GM23338 (cell line): ENCODE measurements at regions not wholly inside any gene's neighbourhood (a gene's known extent, or its start where the extent isn't known, plus 50 kb on each side); places are given as distances from the start of the nearest gene placed in this dataset.
A peak's percentile ranks its signal among the peaks of the same experiment; 100 is the strongest.

Experiments
- ATAC-seq: fragments of 200-7000 bp; cut with Tn5 transposase; 3 replicates; pipeline ENCODE4 v1.9.1; 2020
- DNase-seq: peaks from one replicate; pipeline ENCODE4 v3.0.0-alpha.2; 2015; ENCODE audit warnings: low spot score
- H2AFZ ChIP-seq: fragments of 200-600 bp; sonication (generic); 2 replicates; pipeline ENCODE4 v1.8.0; 2016; ENCODE audit warnings: antibody characterized with exemption, mild to moderate bottlenecking, moderate library complexity
- H3F3A ChIP-seq: fragments of 200-600 bp; sonication (generic); replicated peaks from 2 replicates; pipeline ENCODE4 v1.8.0; 2017; ENCODE audit warnings: antibody characterized with exemption, mixed run types, low read depth
- H3K27ac ChIP-seq: fragments of 200-600 bp; sonication (generic); 2 replicates; pipeline ENCODE4 v1.6.1; 2016; ENCODE audit warnings: low read depth
- H3K27me3 ChIP-seq: fragments of 200-600 bp; sonication (generic); 2 replicates; pipeline ENCODE4 v1.8.0; 2016; ENCODE audit warnings: mild to moderate bottlenecking, mixed run types, moderate library complexity; ENCODE audit not compliant: insufficient read depth
- H3K36me3 ChIP-seq: fragments of 200-600 bp; sonication (generic); 2 replicates; pipeline ENCODE4 v1.8.0; 2016; ENCODE audit warnings: mild to moderate bottlenecking; ENCODE audit not compliant: insufficient read depth
- H3K4me1 ChIP-seq: fragments of 200-600 bp; sonication (generic); 2 replicates; pipeline ENCODE4 v1.8.0; 2016; ENCODE audit warnings: mild to moderate bottlenecking, moderate library complexity; ENCODE audit not compliant: insufficient read depth
- H3K4me2 ChIP-seq: fragments of 200-600 bp; sonication (generic); 2 replicates; pipeline ENCODE4 v1.7.1; 2017; ENCODE audit warnings: mixed run types
- H3K4me3 ChIP-seq: fragments of 200-600 bp; sonication (generic); 2 replicates; pipeline ENCODE4 v1.6.1; 2016; ENCODE audit warnings: mixed run types
- H3K79me2 ChIP-seq: fragments of 200-600 bp; sonication (generic); replicated peaks from 2 replicates; pipeline ENCODE4 v1.8.0; 2017; ENCODE audit warnings: mild to moderate bottlenecking; ENCODE audit not compliant: insufficient read depth
- H3K9me2 ChIP-seq: fragments of 200-600 bp; sonication (generic); 2 replicates; pipeline ENCODE4 v1.8.0; 2017; ENCODE audit not compliant: insufficient read depth
- H4K20me1 ChIP-seq: fragments of 200-600 bp; sonication (generic); replicated peaks from 2 replicates; pipeline ENCODE4 v1.8.0; 2017; ENCODE audit warnings: mild to moderate bottlenecking; ENCODE audit not compliant: insufficient read depth
- H3K27ac Mint-ChIP-seq: 2 replicates; pipeline ENCODE4 v1.8.0; 2020; ENCODE audit warnings: inconsistent platforms, mild to moderate bottlenecking, moderate library complexity, mixed read lengths
- H3K27me3 Mint-ChIP-seq: 3 replicates; pipeline ENCODE4 v1.8.0; 2022; ENCODE audit warnings: low read depth, mild to moderate bottlenecking, moderate library complexity, mixed read lengths, inconsistent platforms; ENCODE audit not compliant: insufficient read depth, poor library complexity
- H3K36me3 Mint-ChIP-seq: 3 replicates; pipeline ENCODE4 v1.8.0; 2021; ENCODE audit warnings: low read depth, mild to moderate bottlenecking, inconsistent platforms, moderate library complexity, mixed read lengths
- H3K4me1 Mint-ChIP-seq: 3 replicates; pipeline ENCODE4 v1.8.0; 2020; ENCODE audit warnings: mild to moderate bottlenecking, inconsistent platforms, mixed read lengths
- H3K4me3 Mint-ChIP-seq: 3 replicates; pipeline ENCODE4 v1.8.0; 2021; ENCODE audit warnings: moderate library complexity, mild to moderate bottlenecking, inconsistent platforms, mixed read lengths
- H3K9me3 Mint-ChIP-seq: 3 replicates; pipeline ENCODE4 v1.8.0; 2020; ENCODE audit warnings: moderate library complexity, mild to moderate bottlenecking, inconsistent platforms, mixed read lengths
- CREB1 ChIP-seq: fragments of 250-450 bp; sonication (Bioruptor Pico); IDR thresholded peaks from 2 replicates; pipeline ENCODE4 v1.5.0; 2020; ENCODE audit warnings: low read depth, mild to moderate bottlenecking, moderate library complexity
- CTCF ChIP-seq, 2 experiments: fragments of 200-600 bp in 1 of 2; sonication (generic) in 1 of 2; conservative IDR thresholded peaks; 2 replicates each; pipeline versions ENCODE4 v1.5.1 to v1.6.1; 2016 to 2017; ENCODE audit warnings: antibody characterized with exemption in 2 of 2, low read depth in 2 of 2, mild to moderate bottlenecking in 2 of 2, moderate library complexity in 1 of 2
- ETS1 ChIP-seq: IDR thresholded peaks from 2 replicates; pipeline ENCODE4 v1.6.1; 2016; ENCODE audit warnings: antibody characterized with exemption
- EZH2 ChIP-seq: fragments of 200-600 bp; sonication (generic); IDR thresholded peaks from one replicate; pipeline ENCODE4 v1.8.0; 2017; ENCODE audit warnings: antibody characterized with exemption, mild to moderate bottlenecking, low read depth; ENCODE audit not compliant: unreplicated experiment
- EZH2phosphoT487 ChIP-seq: fragments of 200-600 bp; sonication (generic); IDR thresholded peaks from one replicate; pipeline ENCODE4 v1.8.1; 2018; ENCODE audit warnings: antibody characterized with exemption; ENCODE audit not compliant: unreplicated experiment
- JUNB ChIP-seq: IDR thresholded peaks from one replicate; pipeline ENCODE4 v1.6.1; 2016; ENCODE audit warnings: antibody characterized with exemption; ENCODE audit not compliant: unreplicated experiment
- NANOG ChIP-seq: IDR thresholded peaks from 2 replicates; pipeline ENCODE4 v1.6.1; 2016; ENCODE audit warnings: antibody characterized with exemption, borderline replicate concordance
- POLR2AphosphoS5 ChIP-seq: IDR thresholded peaks from 2 replicates; pipeline ENCODE4 v1.6.1; 2016; ENCODE audit warnings: antibody characterized with exemption, low read depth
- ZNF114 ChIP-seq: fragments of 250-450 bp; sonication (Bioruptor Pico); IDR thresholded peaks from 2 replicates; pipeline ENCODE4 v1.5.0; 2020; ENCODE audit warnings: mild to moderate bottlenecking, moderate library complexity
- ZNF331 ChIP-seq: fragments of 250-450 bp; sonication (Bioruptor Pico); IDR thresholded peaks from 2 replicates; pipeline ENCODE4 v1.5.0; 2020; ENCODE audit warnings: low read depth, mild to moderate bottlenecking, moderate library complexity
- ZNF462 ChIP-seq: fragments of 250-450 bp; sonication (Bioruptor Pico); IDR thresholded peaks from 2 replicates; pipeline ENCODE4 v1.5.0; 2020; ENCODE audit warnings: mild to moderate bottlenecking, moderate library complexity

- peaks cover 11% of the 10 kb centered on the region; the same call in 2 of the 3 replicates for H3K4me1 Mint-ChIP-seq
- H3K27ac Mint-ChIP-seq: peak overlapping the region; percentile 99
- DNase-seq (peak; percentile 90), ATAC-seq (peak; percentile 100)
- TF ChIP-seq ZNF114: no peak
- no peak for TF ChIP-seq ZNF331 (CRISPR knock-in tag)
- TF ChIP-seq EZH2: no peak
- no peak for TF ChIP-seq CTCF (conservative IDR thresholded peaks at IDR 0.05; ENCODE audit: low read depth in 2 of 2)
- TF ChIP-seq ZNF462: no peak
- peak; percentile 71 for TF ChIP-seq CREB1 (CRISPR knock-in tag)
- no peak for TF ChIP-seq NANOG
- no peak for TF ChIP-seq JUNB
- no peak for TF ChIP-seq EZH2phosphoT487
- peak; percentile 82 for TF ChIP-seq POLR2AphosphoS5
- TF ChIP-seq ETS1: peak; percentile 49; the same call in 1 of the 2 replicates
- Histone ChIP-seq H3K4me3 (peak overlapping the region; percentile 88), H3K27ac (peak overlapping the region; percentile 96), H3K36me3 (no peaks in the 10 kb centered on the region), H2AFZ (peak overlapping the region; percentile 90; the same call in 1 of the 2 replicates), H3K79me2 (peaks cover 48% of the 10 kb centered on the region), H3K27me3 (no peaks in the 10 kb centered on the region), H3K9me2 (no peaks in the 10 kb centered on the region), H3K4me1 (no peaks in the 10 kb centered on the region), H4K20me1 (no peaks in the 10 kb centered on the region; the same call in 1 of the 2 replicates), H3F3A (no peaks in the 10 kb centered on the region), H3K4me2 (peak overlapping the region; percentile 89)
- H3K4me3 Mint-ChIP-seq: peak overlapping the region; percentile 93
- H3K9me3 Mint-ChIP-seq: no peaks in the 10 kb centered on the region
- H3K27me3 Mint-ChIP-seq: no peaks in the 10 kb centered on the region
- H3K36me3 Mint-ChIP-seq: peaks cover 28% of the 10 kb centered on the region
These were observed 91.4 kb upstream of the XIST start for GRCh38 chrX:73943693-73944562.
